ENCODE measurements at regions not wholly inside any gene's neighbourhood (a gene's known extent, or its start where the extent isn't known, plus 50 kb on each side); places are given as distances from the start of the nearest gene placed in this dataset.
"Not testable (repeated sequence)": the region's sequence is repeated elsewhere in the genome, so short reads cannot be mapped to it uniquely, and the experiment has no call there.

DNA sequence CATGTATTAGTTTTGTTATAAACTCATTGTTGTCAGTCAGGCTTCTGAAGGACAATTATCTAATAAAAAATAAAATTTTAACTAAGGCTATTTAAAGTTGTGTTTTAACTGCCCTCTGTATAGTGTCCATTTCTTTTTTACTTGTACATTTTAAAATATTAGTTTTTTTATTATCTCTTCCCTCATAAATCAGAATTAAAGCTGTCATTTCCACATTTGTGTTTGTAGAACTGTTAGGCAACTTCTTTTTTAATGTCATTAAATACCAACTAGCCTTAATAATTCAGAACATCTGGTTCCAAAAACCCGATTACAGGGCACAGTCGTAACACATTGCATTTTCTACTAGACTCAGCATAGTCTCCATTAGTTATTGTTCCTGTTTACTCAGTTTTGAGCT is 1749.0 kb upstream of the CELF4 start:
- H3K27me3 ChIP-seq (ENCODE audit: insufficient read depth, low read length): no peaks in the 10 kb centered on the region
- WGBS: 99% methylated on average over 2 of the region's 2 CpGs
- H3K4me3 ChIP-seq (ENCODE audit: low read length): no peak overlapping the region
- H3K9ac ChIP-seq (ENCODE audit: low read depth, low read length): no peak overlapping the region
- H3K36me3 ChIP-seq (ENCODE audit: insufficient read depth, low read length): no peaks in the 10 kb centered on the region
- H3K9me3 ChIP-seq (ENCODE audit: insufficient read depth, low read depth, low read length): peaks cover 9% of the 10 kb centered on the region; the same call in 1 of the 2 replicates
- no peaks in the 10 kb centered on the region for H3K4me1 ChIP-seq (ENCODE audit: insufficient read depth, low read length)
- no peak overlapping the region for H3K27ac ChIP-seq (ENCODE audit: low read depth, low read length)

DNA sequence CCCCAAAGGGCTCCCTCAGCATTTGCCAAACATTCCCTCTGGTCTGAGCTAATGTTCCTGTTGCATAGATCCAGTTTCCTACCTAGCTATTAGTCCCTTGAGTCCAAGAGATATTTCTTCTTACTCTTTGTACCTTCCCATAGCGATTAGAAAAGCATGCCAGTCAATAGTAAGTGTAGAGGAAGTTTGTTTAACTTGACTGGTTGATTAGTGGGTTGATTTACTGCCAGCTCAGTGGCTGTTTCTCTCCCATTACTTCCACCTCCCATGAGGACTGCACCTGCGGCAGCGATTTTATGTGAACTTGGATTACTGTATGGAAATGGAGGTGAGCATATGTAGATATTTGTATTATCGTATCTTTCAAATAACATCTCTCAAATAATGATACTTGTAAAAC is 1748.4 kb upstream of the CELF4 start:
- Histone ChIP-seq H3K27me3 (ENCODE audit: insufficient read depth, low read length) (no peaks in the 10 kb centered on the region), H3K27ac (ENCODE audit: low read depth, low read length) (no peak overlapping the region), H3K9ac (ENCODE audit: low read depth, low read length) (no peak overlapping the region), H3K4me1 (ENCODE audit: insufficient read depth, low read length) (no peaks in the 10 kb centered on the region), H3K9me3 (ENCODE audit: insufficient read depth, low read depth, low read length) (peaks cover 14% of the 10 kb centered on the region; the same call in 1 of the 2 replicates), H3K4me3 (ENCODE audit: low read length) (no peak overlapping the region), H3K36me3 (ENCODE audit: insufficient read depth, low read length) (no peaks in the 10 kb centered on the region)
- WGBS: 100% methylated on average over 1 of the region's 4 CpGs

DNA sequence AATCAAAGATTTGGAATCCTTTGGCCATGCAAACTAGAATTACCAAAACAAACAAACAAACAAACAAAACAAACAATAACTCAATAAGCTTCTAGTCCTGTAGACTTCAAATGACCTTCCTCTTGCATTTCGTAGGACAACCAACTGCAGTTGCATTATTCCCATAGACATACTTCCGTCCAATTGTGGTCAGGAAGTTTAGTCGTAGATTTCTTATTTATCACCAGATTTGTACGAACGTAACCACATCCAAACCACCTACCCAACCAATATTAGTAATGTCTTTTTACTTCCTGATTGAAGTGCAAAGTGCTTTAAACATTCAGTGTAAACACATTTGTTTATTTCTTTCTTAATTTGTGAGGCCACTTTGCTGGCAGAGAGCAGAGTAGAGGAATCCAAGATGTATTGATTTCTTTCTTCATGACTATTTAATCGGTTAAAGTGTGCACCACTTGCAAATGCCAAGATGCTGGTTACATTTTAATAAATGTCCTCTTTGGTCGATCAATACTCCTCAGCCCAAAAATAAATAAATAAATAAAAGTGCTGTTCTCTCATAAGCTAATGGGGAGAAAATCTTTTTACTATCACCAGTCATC is 1745.6 kb upstream of the CELF4 start:
- WGBS: 92% methylated on average over 6 of the region's 7 CpGs
- Histone ChIP-seq H3K27ac (ENCODE audit: low read depth, low read length) (no peak overlapping the region), H3K4me3 (ENCODE audit: low read length) (no peak overlapping the region), H3K4me1 (ENCODE audit: insufficient read depth, low read length) (no peaks in the 10 kb centered on the region), H3K9ac (ENCODE audit: low read depth, low read length) (no peak overlapping the region), H3K9me3 (ENCODE audit: insufficient read depth, low read depth, low read length) (peaks cover 24% of the 10 kb centered on the region; the same call in 1 of the 2 replicates), H3K27me3 (ENCODE audit: insufficient read depth, low read length) (no peaks in the 10 kb centered on the region), H3K36me3 (ENCODE audit: insufficient read depth, low read length) (no peaks in the 10 kb centered on the region)

DNA sequence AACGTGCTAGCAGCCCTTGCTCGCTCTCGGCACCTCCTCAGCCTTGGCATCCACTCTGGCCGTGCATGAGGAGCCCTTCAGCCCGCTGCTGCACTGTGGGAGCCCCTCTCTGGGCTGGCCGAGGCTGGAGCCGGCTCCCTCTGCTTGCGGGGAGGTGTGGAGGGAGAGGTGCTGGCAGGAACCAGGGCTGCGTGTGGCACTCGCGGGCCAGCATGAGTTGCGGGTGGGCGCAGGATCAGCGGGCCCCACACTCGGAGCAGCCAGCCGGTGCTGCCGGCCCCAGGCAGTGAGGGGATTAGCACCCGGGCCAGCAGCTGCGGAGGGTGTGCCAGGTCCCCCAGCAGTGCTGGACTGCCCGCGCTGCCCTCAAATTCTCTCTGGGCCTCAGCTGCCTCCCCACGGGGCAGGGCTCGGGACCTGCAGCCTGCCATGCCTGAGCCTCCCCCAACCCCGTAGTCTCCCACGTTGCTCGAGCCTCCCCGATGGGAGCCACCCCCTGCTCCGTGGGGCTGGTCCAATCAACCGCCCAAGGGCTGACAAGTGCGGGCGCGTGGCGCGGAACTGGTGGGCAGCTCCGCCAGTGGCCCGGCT is 1743.4 kb upstream of the CELF4 start:
- H3K27ac ChIP-seq (ENCODE audit: low read depth, low read length); H3K4me3 ChIP-seq (ENCODE audit: low read length); H3K4me1 ChIP-seq (ENCODE audit: insufficient read depth, low read length); H3K9ac ChIP-seq (ENCODE audit: low read depth, low read length); H3K27me3 ChIP-seq (ENCODE audit: insufficient read depth, low read length); H3K36me3 ChIP-seq (ENCODE audit: insufficient read depth, low read length): not testable (repeated sequence)
- H3K9me3 ChIP-seq (ENCODE audit: insufficient read depth, low read depth, low read length): peaks cover 24% of the 10 kb centered on the region; the same call in 1 of the 2 replicates
- 96% methylated on average over 36 of the region's 36 CpGs for WGBS

DNA sequence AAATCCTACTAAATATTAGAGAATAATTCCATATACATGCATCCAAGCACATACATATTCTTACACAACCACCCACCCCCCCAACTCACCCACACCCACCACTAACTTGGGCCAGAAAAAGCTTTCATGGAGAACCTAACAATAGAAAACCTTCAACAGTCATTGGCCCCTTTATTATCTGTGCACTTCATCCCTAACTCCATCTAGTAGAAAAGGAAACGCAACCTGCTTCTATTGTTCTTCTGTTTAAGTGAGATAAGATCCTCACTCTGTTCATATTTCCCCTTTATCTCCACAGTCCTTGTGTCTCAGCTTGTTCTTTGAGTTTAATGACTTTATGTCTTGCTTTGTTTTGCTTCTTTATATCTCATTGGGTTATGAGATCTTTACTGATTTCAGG is 1740.2 kb upstream of the CELF4 start:
- no peaks in the 10 kb centered on the region for H3K4me1 ChIP-seq (ENCODE audit: insufficient read depth, low read length)
- no peaks in the 10 kb centered on the region for H3K36me3 ChIP-seq (ENCODE audit: insufficient read depth, low read length)
- peaks cover 24% of the 10 kb centered on the region; the same call in 1 of the 2 replicates for H3K9me3 ChIP-seq (ENCODE audit: insufficient read depth, low read depth, low read length)
- no CpG with 5 or more reads among the region's 1 CpG for WGBS
- H3K27ac ChIP-seq (ENCODE audit: low read depth, low read length): no peak overlapping the region
- H3K4me3 ChIP-seq (ENCODE audit: low read length): no peak overlapping the region
- H3K27me3 ChIP-seq (ENCODE audit: insufficient read depth, low read length): no peaks in the 10 kb centered on the region
- H3K9ac ChIP-seq (ENCODE audit: low read depth, low read length): no peak overlapping the region

DNA sequence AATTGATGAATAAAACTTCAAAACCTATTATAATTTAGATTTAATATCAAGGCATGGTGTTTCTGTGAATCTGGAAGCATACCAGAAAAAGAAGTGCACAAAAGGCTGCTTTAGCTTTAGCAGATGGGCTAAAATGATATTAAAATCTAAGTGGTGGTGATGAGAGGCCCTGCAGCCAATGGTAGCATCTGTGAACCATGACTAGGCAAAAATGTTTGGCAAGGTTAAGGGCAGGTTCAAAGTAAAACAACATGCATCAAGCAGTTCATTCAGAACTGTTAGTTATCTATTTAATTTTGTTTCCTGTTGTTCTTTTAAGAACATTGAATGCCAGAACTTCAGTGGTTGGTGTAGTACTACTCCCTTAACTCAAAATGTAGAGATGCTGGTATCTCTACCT is 1736.9 kb upstream of the CELF4 start:
- no peak overlapping the region for H3K9ac ChIP-seq (ENCODE audit: low read depth, low read length)
- no peaks in the 10 kb centered on the region for H3K27me3 ChIP-seq (ENCODE audit: insufficient read depth, low read length)
- H3K4me1 ChIP-seq (ENCODE audit: insufficient read depth, low read length): no peaks in the 10 kb centered on the region
- H3K36me3 ChIP-seq (ENCODE audit: insufficient read depth, low read length): no peaks in the 10 kb centered on the region
- H3K9me3 ChIP-seq (ENCODE audit: insufficient read depth, low read depth, low read length): 0 out of 2 replicates have a peak, but pooled peaks cover 2% of the 10 kb centered on the region
- no peak overlapping the region for H3K4me3 ChIP-seq (ENCODE audit: low read length)
- H3K27ac ChIP-seq (ENCODE audit: low read depth, low read length): no peak overlapping the region

DNA sequence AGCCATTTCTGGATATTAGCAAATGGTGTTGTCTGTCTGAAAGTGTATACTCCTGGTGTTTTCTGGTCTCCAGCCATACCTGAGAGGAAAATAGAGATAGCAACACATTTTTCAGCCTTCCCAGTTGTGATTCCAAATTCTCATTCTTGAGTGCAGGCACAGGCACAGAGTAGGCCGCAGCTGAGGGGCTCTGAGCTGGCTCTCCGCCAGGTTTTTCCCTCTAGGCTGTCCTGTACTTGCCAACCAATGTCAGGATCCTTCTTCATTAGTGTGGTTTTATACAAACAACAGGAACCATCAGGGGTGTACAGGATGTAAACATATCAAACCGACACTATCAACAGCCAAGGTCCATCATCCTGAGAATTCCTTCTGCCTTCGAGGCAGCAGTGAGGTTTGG is 1733.6 kb upstream of the CELF4 start:
- no peak overlapping the region for H3K4me3 ChIP-seq (ENCODE audit: low read length)
- H3K9me3 ChIP-seq (ENCODE audit: insufficient read depth, low read depth, low read length): no peaks in the 10 kb centered on the region
- no peak overlapping the region for H3K9ac ChIP-seq (ENCODE audit: low read depth, low read length)
- 99% methylated on average over 4 of the region's 4 CpGs for WGBS
- no peaks in the 10 kb centered on the region for H3K27me3 ChIP-seq (ENCODE audit: insufficient read depth, low read length)
- no peaks in the 10 kb centered on the region for H3K4me1 ChIP-seq (ENCODE audit: insufficient read depth, low read length)
- H3K27ac ChIP-seq (ENCODE audit: low read depth, low read length): no peak overlapping the region
- no peaks in the 10 kb centered on the region for H3K36me3 ChIP-seq (ENCODE audit: insufficient read depth, low read length)

DNA sequence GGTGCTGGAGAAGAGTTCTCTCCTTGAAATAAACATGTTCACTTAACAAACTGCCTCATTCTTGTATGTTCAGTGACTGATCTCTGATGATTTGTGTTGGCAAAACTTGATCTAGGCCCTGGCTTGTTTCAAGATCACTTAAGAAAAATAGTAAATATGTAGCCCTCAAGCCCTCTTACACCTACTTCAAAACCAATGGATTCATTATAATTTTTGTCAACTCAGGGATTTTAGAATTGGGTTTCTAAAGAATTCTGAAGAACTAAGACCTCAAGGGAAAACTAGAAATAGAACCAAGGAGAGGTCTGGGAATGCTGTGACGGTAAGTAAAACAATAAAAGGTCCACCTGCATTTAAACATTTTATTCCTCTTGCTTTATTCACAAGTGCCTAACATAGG is 1731.6 kb upstream of the CELF4 start:
- Histone ChIP-seq H3K9ac (ENCODE audit: low read depth, low read length) (no peak overlapping the region), H3K27ac (ENCODE audit: low read depth, low read length) (no peak overlapping the region), H3K9me3 (ENCODE audit: insufficient read depth, low read depth, low read length) (no peaks in the 10 kb centered on the region), H3K4me1 (ENCODE audit: insufficient read depth, low read length) (0 out of 2 replicates have a peak, but pooled peaks cover 4% of the 10 kb centered on the region), H3K27me3 (ENCODE audit: insufficient read depth, low read length) (no peaks in the 10 kb centered on the region), H3K36me3 (ENCODE audit: insufficient read depth, low read length) (no peaks in the 10 kb centered on the region), H3K4me3 (ENCODE audit: low read length) (no peak overlapping the region)
- 83% methylated on average over 1 of the region's 1 CpG for WGBS

DNA sequence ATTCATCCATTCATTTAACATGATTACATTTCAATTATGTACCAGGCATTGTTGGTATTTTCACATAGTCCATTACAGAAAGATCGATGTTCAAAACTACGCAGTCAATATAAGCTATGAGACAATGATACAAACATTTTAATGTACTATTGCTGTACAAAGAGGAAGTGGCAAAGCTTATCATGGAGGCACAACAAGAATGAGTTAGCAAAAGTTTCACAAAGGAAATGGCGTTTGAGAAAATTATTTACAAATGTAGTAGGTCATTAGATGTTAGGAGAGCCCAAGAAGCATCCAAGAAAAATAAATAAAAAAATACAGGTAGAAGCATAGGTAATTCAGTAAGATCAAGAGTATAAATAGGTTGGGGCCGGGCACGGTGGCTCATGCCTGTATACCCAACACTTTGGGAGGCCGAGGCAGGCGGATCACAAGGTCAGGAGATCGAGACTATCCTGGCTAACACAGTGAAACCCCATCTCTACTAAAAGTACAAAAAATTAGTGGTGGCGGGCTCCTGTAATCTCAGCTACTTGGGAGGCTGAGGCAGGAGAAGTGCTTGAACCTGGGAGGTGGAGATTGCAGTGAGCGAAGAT is 1730.8 kb upstream of the CELF4 start:
- H3K9ac ChIP-seq (ENCODE audit: low read depth, low read length): no peak overlapping the region
- peaks cover 4% of the 10 kb centered on the region; the same call in 1 of the 2 replicates for H3K4me1 ChIP-seq (ENCODE audit: insufficient read depth, low read length)
- H3K27me3 ChIP-seq (ENCODE audit: insufficient read depth, low read length): no peaks in the 10 kb centered on the region
- WGBS: 92% methylated on average over 10 of the region's 10 CpGs
- no peaks in the 10 kb centered on the region for H3K9me3 ChIP-seq (ENCODE audit: insufficient read depth, low read depth, low read length)
- no peak overlapping the region for H3K4me3 ChIP-seq (ENCODE audit: low read length)
- H3K36me3 ChIP-seq (ENCODE audit: insufficient read depth, low read length): no peaks in the 10 kb centered on the region
- no peak overlapping the region for H3K27ac ChIP-seq (ENCODE audit: low read depth, low read length)

DNA sequence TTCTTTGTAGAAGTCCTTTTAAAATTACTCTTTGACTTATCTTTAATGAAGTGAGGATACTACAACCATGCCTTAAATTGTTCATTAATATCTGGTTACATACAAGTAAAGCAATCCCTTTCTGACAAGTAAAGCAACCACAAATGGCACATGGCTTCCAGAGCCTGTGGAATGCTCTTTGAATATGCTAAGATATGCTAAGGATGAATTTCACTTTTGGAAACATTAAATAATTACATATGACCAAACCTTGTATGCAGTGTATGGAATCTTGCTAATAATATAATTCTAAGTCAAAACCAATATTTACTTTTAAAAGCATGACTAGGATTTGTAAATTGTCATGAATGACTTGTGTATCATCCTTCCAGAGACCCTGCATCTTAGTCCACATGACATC is 1711.2 kb upstream of the CELF4 start:
- Histone ChIP-seq H3K4me1 (ENCODE audit: insufficient read depth, low read length) (peaks cover 6% of the 10 kb centered on the region; the same call in 1 of the 2 replicates), H3K9me3 (ENCODE audit: insufficient read depth, low read depth, low read length) (no peaks in the 10 kb centered on the region), H3K36me3 (ENCODE audit: insufficient read depth, low read length) (no peaks in the 10 kb centered on the region), H3K9ac (ENCODE audit: low read depth, low read length) (no peak overlapping the region), H3K4me3 (ENCODE audit: low read length) (no peak overlapping the region), H3K27me3 (ENCODE audit: insufficient read depth, low read length) (no peaks in the 10 kb centered on the region), H3K27ac (ENCODE audit: low read depth, low read length) (no peak overlapping the region)

DNA sequence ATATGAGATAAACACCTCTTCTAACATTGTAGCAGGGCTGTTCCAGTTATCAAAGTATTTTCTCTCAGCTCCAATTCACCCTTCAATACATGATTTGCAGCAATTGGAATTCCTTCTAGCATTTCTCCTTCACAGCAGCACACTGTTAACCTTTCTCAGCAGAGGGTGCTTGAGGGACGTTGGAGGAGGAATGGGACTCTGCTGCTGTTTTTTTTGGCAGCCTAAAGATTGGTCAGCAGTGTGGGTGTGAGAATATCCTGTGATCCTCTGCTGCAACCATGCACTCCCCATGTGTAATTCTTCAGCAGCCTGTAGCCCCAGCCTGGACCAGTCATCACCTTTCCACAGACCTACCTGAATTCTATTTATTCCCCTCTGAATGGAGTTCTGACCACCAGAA is 1708.9 kb upstream of the CELF4 start:
- H3K36me3 ChIP-seq (ENCODE audit: insufficient read depth, low read length): no peaks in the 10 kb centered on the region
- H3K4me3 ChIP-seq (ENCODE audit: low read length): no peak overlapping the region
- H3K4me1 ChIP-seq (ENCODE audit: insufficient read depth, low read length): peaks cover 8% of the 10 kb centered on the region; the same call in 1 of the 2 replicates
- WGBS: 71% methylated on average over 1 of the region's 1 CpG
- no peaks in the 10 kb centered on the region for H3K27me3 ChIP-seq (ENCODE audit: insufficient read depth, low read length)
- no peak overlapping the region for H3K27ac ChIP-seq (ENCODE audit: low read depth, low read length)
- no peak overlapping the region for H3K9ac ChIP-seq (ENCODE audit: low read depth, low read length)
- H3K9me3 ChIP-seq (ENCODE audit: insufficient read depth, low read depth, low read length): no peaks in the 10 kb centered on the region
